Neural progenitor cell (in vitro differentiated cells): ENCODE measurements at regions not wholly inside any gene's neighbourhood (a gene's known extent, or its start where the extent isn't known, plus 50 kb on each side); places are given as distances from the start of the nearest gene placed in this dataset.

ENCODE experiments used
- EZH2 ChIP-seq: fragments of 200-600 bp; sonication (generic); IDR thresholded peaks from 2 replicates; pipeline ENCODE4 v1.6.1; 2017; ENCODE audit warnings: antibody characterized with exemption, mild to moderate bottlenecking, moderate library complexity
- EZH2phosphoT487 ChIP-seq: fragments of 200-600 bp; sonication (generic); IDR thresholded peaks from 2 replicates; pipeline ENCODE4 v1.6.1; 2017; ENCODE audit warnings: antibody characterized with exemption
- TF ChIP-seq, protein P1 (sequence below): fragments of 200-600 bp; sonication (generic); IDR thresholded peaks from 2 replicates; pipeline ENCODE4 v1.5.1; 2017; ENCODE audit warnings: antibody characterized with exemption, mild to moderate bottlenecking

GRCh38 chr5:164741376-164741775, 1236.0 kb downstream of the MAT2B start:
- TF ChIP-seq, protein P1, sequence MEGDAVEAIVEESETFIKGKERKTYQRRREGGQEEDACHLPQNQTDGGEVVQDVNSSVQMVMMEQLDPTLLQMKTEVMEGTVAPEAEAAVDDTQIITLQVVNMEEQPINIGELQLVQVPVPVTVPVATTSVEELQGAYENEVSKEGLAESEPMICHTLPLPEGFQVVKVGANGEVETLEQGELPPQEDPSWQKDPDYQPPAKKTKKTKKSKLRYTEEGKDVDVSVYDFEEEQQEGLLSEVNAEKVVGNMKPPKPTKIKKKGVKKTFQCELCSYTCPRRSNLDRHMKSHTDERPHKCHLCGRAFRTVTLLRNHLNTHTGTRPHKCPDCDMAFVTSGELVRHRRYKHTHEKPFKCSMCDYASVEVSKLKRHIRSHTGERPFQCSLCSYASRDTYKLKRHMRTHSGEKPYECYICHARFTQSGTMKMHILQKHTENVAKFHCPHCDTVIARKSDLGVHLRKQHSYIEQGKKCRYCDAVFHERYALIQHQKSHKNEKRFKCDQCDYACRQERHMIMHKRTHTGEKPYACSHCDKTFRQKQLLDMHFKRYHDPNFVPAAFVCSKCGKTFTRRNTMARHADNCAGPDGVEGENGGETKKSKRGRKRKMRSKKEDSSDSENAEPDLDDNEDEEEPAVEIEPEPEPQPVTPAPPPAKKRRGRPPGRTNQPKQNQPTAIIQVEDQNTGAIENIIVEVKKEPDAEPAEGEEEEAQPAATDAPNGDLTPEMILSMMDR: no peak
- TF ChIP-seq EZH2phosphoT487: no peak
- no peak for TF ChIP-seq EZH2
